Osteocyte (in vitro differentiated cells): ENCODE measurements at regions not wholly inside any gene's neighbourhood (a gene's known extent, or its start where the extent isn't known, plus 50 kb on each side); places are given as distances from the start of the nearest gene placed in this dataset.

Experiments
- DNase-seq: peaks from one replicate; pipeline ENCODE4 v3.0.0; 2021; ENCODE audit warnings: mixed read lengths; ENCODE audit not compliant: unreplicated experiment; ENCODE audit errors: extremely low spot score
- H3K27ac Mint-ChIP-seq: one replicate; pipeline ENCODE4 v1.8.0; 2021; ENCODE audit warnings: mild to moderate bottlenecking, mixed read lengths; ENCODE audit not compliant: unreplicated experiment
- H3K27me3 Mint-ChIP-seq: one replicate; pipeline ENCODE4 v1.8.0; 2021; ENCODE audit warnings: mixed read lengths; ENCODE audit not compliant: unreplicated experiment
- H3K36me3 Mint-ChIP-seq: one replicate; pipeline ENCODE4 v1.8.0; 2021; ENCODE audit warnings: mixed read lengths; ENCODE audit not compliant: unreplicated experiment
- H3K4me1 Mint-ChIP-seq: one replicate; pipeline ENCODE4 v1.8.0; 2021; ENCODE audit warnings: mixed read lengths; ENCODE audit not compliant: unreplicated experiment
- H3K4me3 Mint-ChIP-seq: one replicate; pipeline ENCODE4 v1.8.0; 2021; ENCODE audit warnings: mild to moderate bottlenecking, moderate library complexity, mixed read lengths; ENCODE audit not compliant: unreplicated experiment
- H3K9me3 Mint-ChIP-seq: one replicate; pipeline ENCODE4 v1.8.0; 2021; ENCODE audit warnings: mixed read lengths; ENCODE audit not compliant: unreplicated experiment
- CTCF ChIP-seq: fragments of 200-600 bp; sonication (generic); IDR thresholded peaks from 2 replicates; pipeline ENCODE4 v1.5.0; 2021; ENCODE audit warnings: antibody characterized with exemption, mild to moderate bottlenecking, moderate library complexity

- TF ChIP-seq CTCF = no peak
- Mint-ChIP-seq H3K27me3 (no peaks in the 10 kb centered on the region), H3K27ac (no peak overlapping the region), H3K4me3 (no peak overlapping the region), H3K36me3 (no peaks in the 10 kb centered on the region), H3K9me3 (no peaks in the 10 kb centered on the region), H3K4me1 (no peaks in the 10 kb centered on the region)
- no peak for DNase-seq
These were observed 803.1 kb upstream of the COX7C start for GRCh38 chr5:85814596-85814995.

GRCh38 chr5:85823462-85824426 lies 794.0 kb upstream of the COX7C start:
- no peak for DNase-seq
- no peak overlapping the region for H3K4me3 Mint-ChIP-seq
- H3K4me1 Mint-ChIP-seq = no peaks in the 10 kb centered on the region
- H3K9me3 Mint-ChIP-seq = no peaks in the 10 kb centered on the region
- no peak for TF ChIP-seq CTCF
- H3K27ac Mint-ChIP-seq = no peak overlapping the region
- peaks cover 2% of the 10 kb centered on the region for H3K27me3 Mint-ChIP-seq
- H3K36me3 Mint-ChIP-seq = no peaks in the 10 kb centered on the region

- no peaks in the 10 kb centered on the region for H3K9me3 Mint-ChIP-seq
- no peak overlapping the region for H3K4me3 Mint-ChIP-seq
- peaks cover 5% of the 10 kb centered on the region for H3K27me3 Mint-ChIP-seq
- no peaks in the 10 kb centered on the region for H3K4me1 Mint-ChIP-seq
- DNase-seq = no peak
- no peak overlapping the region for H3K27ac Mint-ChIP-seq
- H3K36me3 Mint-ChIP-seq = no peaks in the 10 kb centered on the region
- TF ChIP-seq CTCF = no peak
These were observed 779.0 kb upstream of the COX7C start for GRCh38 chr5:85838781-85839180.

- Mint-ChIP-seq H3K4me1 (no peaks in the 10 kb centered on the region), H3K4me3 (no peak overlapping the region), H3K36me3 (no peaks in the 10 kb centered on the region)
These were observed 776.1 kb upstream of the COX7C start for GRCh38 chr5:85841653-85842052.

More at GRCh38 chr5:85841653-85842052, 776.1 kb upstream of the COX7C start:
- no peak for TF ChIP-seq CTCF
- H3K27ac Mint-ChIP-seq = no peak overlapping the region
- DNase-seq = no peak
- peaks cover 2% of the 10 kb centered on the region for H3K27me3 Mint-ChIP-seq
- H3K9me3 Mint-ChIP-seq = no peaks in the 10 kb centered on the region
